ENCODE measurements at regions not wholly inside any gene's neighbourhood (a gene's known extent, or its start where the extent isn't known, plus 50 kb on each side); places are given as distances from the start of the nearest gene placed in this dataset.

GRCh38 chr2:39499336-39499735, 62.3 kb upstream of the MAP4K3 start (continued):
- TF ChIP-seq TAF1 (IDR thresholded peaks at IDR 0.05; ENCODE audit: low read depth, low read length) (no peak), CREB1 (IDR thresholded peaks at IDR 0.05) (no peak)

Data from H1 (cell line).